ENCODE measurements at regions not wholly inside any gene's neighbourhood (a gene's known extent, or its start where the extent isn't known, plus 50 kb on each side); places are given as distances from the start of the nearest gene placed in this dataset.
A peak's percentile ranks its signal among the peaks of the same experiment; 100 is the strongest.

- TF ChIP-seq, protein P1, sequence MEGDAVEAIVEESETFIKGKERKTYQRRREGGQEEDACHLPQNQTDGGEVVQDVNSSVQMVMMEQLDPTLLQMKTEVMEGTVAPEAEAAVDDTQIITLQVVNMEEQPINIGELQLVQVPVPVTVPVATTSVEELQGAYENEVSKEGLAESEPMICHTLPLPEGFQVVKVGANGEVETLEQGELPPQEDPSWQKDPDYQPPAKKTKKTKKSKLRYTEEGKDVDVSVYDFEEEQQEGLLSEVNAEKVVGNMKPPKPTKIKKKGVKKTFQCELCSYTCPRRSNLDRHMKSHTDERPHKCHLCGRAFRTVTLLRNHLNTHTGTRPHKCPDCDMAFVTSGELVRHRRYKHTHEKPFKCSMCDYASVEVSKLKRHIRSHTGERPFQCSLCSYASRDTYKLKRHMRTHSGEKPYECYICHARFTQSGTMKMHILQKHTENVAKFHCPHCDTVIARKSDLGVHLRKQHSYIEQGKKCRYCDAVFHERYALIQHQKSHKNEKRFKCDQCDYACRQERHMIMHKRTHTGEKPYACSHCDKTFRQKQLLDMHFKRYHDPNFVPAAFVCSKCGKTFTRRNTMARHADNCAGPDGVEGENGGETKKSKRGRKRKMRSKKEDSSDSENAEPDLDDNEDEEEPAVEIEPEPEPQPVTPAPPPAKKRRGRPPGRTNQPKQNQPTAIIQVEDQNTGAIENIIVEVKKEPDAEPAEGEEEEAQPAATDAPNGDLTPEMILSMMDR (IDR thresholded peaks at IDR 0.05; ENCODE audit: control insufficient read depth, insufficient read depth, low read depth, low read length, missing control alignments), result no peak
- DNase-seq (ENCODE audit: low read depth), result no peak
- H3K4me3 ChIP-seq (ENCODE audit: control insufficient read depth, low read depth, low read length), result no peak overlapping the region
These were observed 243.9 kb upstream of the TCF21 start for GRCh38 chr6:133644892-133645619.

GRCh38 chr6:133645966-133646740, 242.8 kb upstream of the TCF21 start:
- TF ChIP-seq, protein P1 (IDR thresholded peaks at IDR 0.05; ENCODE audit: control insufficient read depth, insufficient read depth, low read depth, low read length, missing control alignments), result no peak
- peak; percentile 38 for DNase-seq (ENCODE audit: low read depth)
- no peak overlapping the region for H3K4me3 ChIP-seq (ENCODE audit: control insufficient read depth, low read depth, low read length)

DNA sequence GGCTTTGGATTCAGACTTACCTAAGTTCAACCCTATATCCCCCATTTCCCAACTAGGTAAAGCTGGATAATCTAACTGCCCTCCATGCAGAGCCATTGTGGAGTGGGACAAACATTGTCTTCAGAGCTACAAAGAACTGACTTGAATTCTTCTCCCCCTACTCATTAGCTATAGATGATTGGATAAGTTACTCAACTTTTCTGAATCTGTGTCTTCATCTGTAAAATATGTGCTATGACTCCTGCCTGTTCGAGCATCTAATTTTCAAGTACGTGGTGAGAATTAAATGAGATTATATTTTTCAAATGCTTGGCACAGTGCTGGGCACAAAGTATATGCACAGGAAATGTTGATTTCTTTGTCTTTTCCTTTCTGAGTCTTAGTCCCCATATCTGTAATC, 240.3 kb upstream of the TCF21 start:
- H3K4me3 ChIP-seq (ENCODE audit: control insufficient read depth, low read depth, low read length), result no peak overlapping the region
- TF ChIP-seq, protein P1 (IDR thresholded peaks at IDR 0.05; ENCODE audit: control insufficient read depth, insufficient read depth, low read depth, low read length, missing control alignments), result no peak
- DNase-seq (ENCODE audit: low read depth), result no peak

DNA sequence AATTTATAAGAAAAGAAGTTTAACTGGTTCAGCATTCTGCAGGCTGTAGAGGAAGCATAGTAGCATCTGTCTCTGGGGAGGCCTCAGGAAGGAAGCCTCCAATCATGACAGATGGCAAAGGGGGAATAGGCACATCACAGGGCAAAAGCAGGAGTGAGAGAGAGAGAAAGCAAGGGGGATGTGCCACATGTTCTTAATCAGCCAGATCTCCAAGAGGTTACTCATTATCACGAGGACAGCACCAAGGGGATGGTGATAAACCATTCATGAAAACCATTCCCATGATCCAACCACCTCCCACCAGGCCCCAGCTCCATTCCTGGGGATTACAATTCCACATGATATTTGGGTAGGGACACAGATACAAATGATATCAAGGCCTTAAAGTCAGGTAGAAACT, 217.5 kb upstream of the TCF21 start:
- H3K4me3 ChIP-seq (ENCODE audit: control insufficient read depth, low read depth, low read length), result no peak overlapping the region
- TF ChIP-seq, protein P1 (IDR thresholded peaks at IDR 0.05; ENCODE audit: control insufficient read depth, insufficient read depth, low read depth, low read length, missing control alignments), result no peak
- no peak for DNase-seq (ENCODE audit: low read depth)

- no peak for DNase-seq (ENCODE audit: low read depth)
- TF ChIP-seq, protein P1 (IDR thresholded peaks at IDR 0.05; ENCODE audit: control insufficient read depth, insufficient read depth, low read depth, low read length, missing control alignments), result no peak
- no peak overlapping the region for H3K4me3 ChIP-seq (ENCODE audit: control insufficient read depth, low read depth, low read length)
These were observed 215.9 kb upstream of the TCF21 start for GRCh38 chr6:133673056-133673455.

DNA sequence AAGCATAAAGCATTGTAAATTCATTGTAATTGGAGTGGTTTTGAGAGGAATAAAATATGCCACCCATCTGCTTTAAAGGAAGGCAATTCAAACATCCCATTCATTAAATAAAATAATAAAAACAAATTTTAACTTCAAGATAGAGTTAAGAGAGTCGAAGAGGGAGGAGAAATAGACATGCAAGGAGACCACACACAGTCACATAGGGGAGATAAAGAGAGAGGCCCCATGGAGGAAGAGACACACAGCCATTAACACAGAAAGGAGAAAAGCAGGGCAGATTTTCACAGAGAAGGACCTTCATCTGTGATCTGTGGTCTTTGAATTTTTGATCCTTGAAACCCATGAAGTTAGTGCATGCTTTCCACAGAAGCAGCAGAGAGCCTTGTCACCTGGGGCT, 214.3 kb upstream of the TCF21 start:
- TF ChIP-seq, protein P1 (IDR thresholded peaks at IDR 0.05; ENCODE audit: control insufficient read depth, insufficient read depth, low read depth, low read length, missing control alignments), result no peak
- no peak for DNase-seq (ENCODE audit: low read depth)
- H3K4me3 ChIP-seq (ENCODE audit: control insufficient read depth, low read depth, low read length), result no peak overlapping the region

Measured in AG09309 (cell line).